A549 (cell line): ENCODE measurements at regions not wholly inside any gene's neighbourhood (a gene's known extent, or its start where the extent isn't known, plus 50 kb on each side); places are given as distances from the start of the nearest gene placed in this dataset.
"Not testable (repeated sequence)": the region's sequence is repeated elsewhere in the genome, so short reads cannot be mapped to it uniquely, and the experiment has no call there.

ENCODE experiments used
- ATAC-seq, 2 experiments: fragments of 200-7000 bp in 1 of 2; fragments of >200 bp in 1 of 2; cut with Nextera tagmentation in 1 of 2; cut with Tn5 transposase in 1 of 2; 3 replicates each; pipeline versions ENCODE4 v1.8.0 to v1.9.1; 2018 to 2020; ENCODE audit warnings: mild to moderate bottlenecking in 1 of 2, moderate library complexity in 1 of 2
- CTCF ChIA-PET: fragments of 300-600 bp; sonication (Branson Sonifier 250); formaldehyde crosslinking; extraction: SDS; loops from one replicate; lab custom pipeline; 2021; ENCODE audit warnings: antibody characterized with exemption, inconsistent platforms; lab: Yijun Ruan, JAX
- POLR2A ChIA-PET: fragments of 350-600 bp; formaldehyde crosslinking; extraction: SDS; loops from one replicate; lab custom pipeline; 2021; ENCODE audit warnings: antibody characterized with exemption, inconsistent platforms; lab: Yijun Ruan, JAX
- DNase-seq, 2 experiments: peaks; one replicate each; pipeline versions ENCODE4 v3.0.0 to v3.0.0-alpha.2; 2011 to 2016; ENCODE audit warnings: low read depth in 1 of 2, low spot score in 1 of 2
- FAIRE-seq: peaks from 2 replicates; lab custom pipeline; 2011; peaks lifted over from hg19 to GRCh38; lab: Jason Lieb, UNC
- H3K27ac ChIP-seq, 2 experiments: fragments of >200 bp; sonication (Bioruptor Twin); formaldehyde crosslinking; 3 replicates each; pipeline ENCODE4 v1.5.1; 2016 to 2017
- H3K4me1 ChIP-seq: fragments of >200 bp; sonication (Bioruptor Twin); formaldehyde crosslinking; 3 replicates; pipeline ENCODE4 v1.6.1; 2016
- H3K4me2 ChIP-seq: fragments of >200 bp; sonication (Bioruptor Twin); formaldehyde crosslinking; 3 replicates; pipeline ENCODE4 v1.6.1; 2016
- H3K4me3 ChIP-seq: fragments of >200 bp; sonication (Bioruptor Twin); formaldehyde crosslinking; 3 replicates; pipeline ENCODE4 v1.5.1; 2016
- H3K9me3 ChIP-seq: fragments of >200 bp; sonication (Bioruptor Twin); formaldehyde crosslinking; 3 replicates; pipeline ENCODE4 v1.6.1; 2016
- CEBPB ChIP-seq, 2 experiments: fragments of >200 bp in 1 of 2; sonication (Bioruptor Twin) in 1 of 2; formaldehyde crosslinking in 1 of 2; IDR thresholded peaks; 2 replicates each; pipeline ENCODE4 v1.6.1; 2012 to 2016
- EHMT2 ChIP-seq: fragments of 200-600 bp; sonication (generic); IDR thresholded peaks from 2 replicates; pipeline ENCODE4 v1.6.1; 2016; ENCODE audit warnings: antibody characterized with exemption, low read depth, mild to moderate bottlenecking, moderate library complexity
- EP300 ChIP-seq, 2 experiments: fragments of >200 bp; sonication (Bioruptor Twin); formaldehyde crosslinking; IDR thresholded peaks; 2 replicates in 1 of 2; 3 replicates in 1 of 2; pipeline ENCODE4 v1.6.1; 2016 to 2017
- ESRRA ChIP-seq: fragments of 150-350 bp; IDR thresholded peaks from 2 replicates; pipeline ENCODE4 v1.6.1; 2014; ENCODE audit warnings: mild to moderate bottlenecking, low read length, borderline replicate concordance
- HDAC2 ChIP-seq: fragments of 200-600 bp; sonication (generic); IDR thresholded peaks from 2 replicates; pipeline ENCODE4 v1.6.1; 2016
- HOXB13 ChIP-seq: fragments of 250-450 bp; sonication (Bioruptor Pico); IDR thresholded peaks from 2 replicates; pipeline ENCODE4 v1.5.0; 2020; ENCODE audit warnings: low read depth, mild to moderate bottlenecking, moderate library complexity
- HOXB5 ChIP-seq: fragments of 250-450 bp; sonication (Bioruptor Pico); IDR thresholded peaks from 2 replicates; pipeline ENCODE4 v1.5.0; 2020; ENCODE audit warnings: mild to moderate bottlenecking, moderate library complexity
- JUN ChIP-seq, 2 experiments: fragments of >200 bp; sonication (Bioruptor Twin); formaldehyde crosslinking; IDR thresholded peaks; 2 replicates in 1 of 2; 3 replicates in 1 of 2; pipeline ENCODE4 v1.6.1; 2016 to 2017
- KDM5A ChIP-seq: fragments of 200-600 bp; sonication (generic); IDR thresholded peaks from 2 replicates; pipeline ENCODE4 v1.6.1; 2016; ENCODE audit warnings: antibody characterized with exemption, mild to moderate bottlenecking
- RNF2 ChIP-seq: fragments of 200-600 bp; sonication (generic); IDR thresholded peaks from 2 replicates; pipeline ENCODE4 v1.6.1; 2016; ENCODE audit warnings: low read depth, mild to moderate bottlenecking, antibody characterized with exemption, moderate library complexity, borderline replicate concordance
- TFCP2L1 ChIP-seq: fragments of 250-450 bp; sonication (Bioruptor Pico); IDR thresholded peaks from 2 replicates; pipeline ENCODE4 v1.5.0; 2021; ENCODE audit warnings: mild to moderate bottlenecking
- ZSCAN20 ChIP-seq: fragments of 250-450 bp; sonication (Bioruptor Pico); IDR thresholded peaks from 2 replicates; pipeline ENCODE4 v1.8.0; 2022; ENCODE audit warnings: mild to moderate bottlenecking, moderate library complexity
- WGBS: methylation state at CpG from one replicate; pipeline ENCODE4 v1.1.6; 2017; ENCODE audit errors: missing lambda C conversion rate; 5-methylcytosine and 5-hydroxymethylcytosine counted together
- TF ChIP-seq, protein P1 (sequence below): fragments of 250-450 bp; sonication (Bioruptor Pico); IDR thresholded peaks from 2 replicates; pipeline ENCODE4 v1.5.0; 2020; ENCODE audit warnings: low read depth, mild to moderate bottlenecking, moderate library complexity
- TF ChIP-seq, protein P2 (sequence below): fragments of 250-450 bp; sonication (Bioruptor Pico); IDR thresholded peaks from 2 replicates; pipeline ENCODE4 v1.5.0; 2021; ENCODE audit warnings: mild to moderate bottlenecking, moderate library complexity, borderline replicate concordance
- TF ChIP-seq, protein P3 (sequence below): fragments of >200 bp; sonication (Bioruptor Twin); formaldehyde crosslinking; IDR thresholded peaks from 3 replicates; pipeline ENCODE4 v1.6.1; 2016

DNA sequence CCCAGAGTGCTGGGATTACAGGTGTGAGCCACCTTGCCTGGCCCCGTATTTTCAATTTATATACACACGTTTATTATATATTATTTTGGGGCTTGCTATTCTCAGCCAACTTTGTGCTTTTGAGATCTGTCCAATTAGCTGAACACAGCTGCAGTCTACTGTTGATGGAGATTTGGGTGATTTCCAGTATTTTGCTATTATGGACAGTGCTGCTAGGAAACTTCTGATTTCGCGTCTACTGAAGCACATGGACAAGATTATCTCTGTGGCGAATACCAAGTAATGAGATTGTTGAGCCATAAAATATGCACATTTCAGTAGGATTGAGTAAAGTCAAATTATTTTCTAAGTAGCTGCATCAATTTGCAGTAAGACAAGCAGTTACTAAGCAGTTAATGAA lies 1731.2 kb upstream of the CDH6 start:
- CTCF ChIA-PET = no interaction called here
- Histone ChIP-seq H3K4me3 (no peak overlapping the region), H3K27ac (no peak overlapping the region), H3K9me3 (no peaks in the 10 kb centered on the region; the same call in 2 of the 3 replicates), H3K4me2 (no peak overlapping the region), H3K4me1 (no peaks in the 10 kb centered on the region)
- WGBS = 61% methylated on average over 5 of the region's 5 CpGs
- no peak for FAIRE-seq
- DNase-seq = no peak
- TF ChIP-seq ESRRA = no peak
- no peak for TF ChIP-seq EHMT2
- TF ChIP-seq KDM5A = no peak
- no peak for TF ChIP-seq JUN (IDR thresholded peaks at IDR 0.05)
- no peak for TF ChIP-seq HOXB5
- no peak for TF ChIP-seq EP300 (IDR thresholded peaks at IDR 0.05)
- TF ChIP-seq TFCP2L1 (CRISPR knock-in tag) = no peak
- no peak for TF ChIP-seq CEBPB (IDR thresholded peaks at IDR 0.05)
- TF ChIP-seq HOXB13 = no peak
- TF ChIP-seq ZSCAN20 (CRISPR knock-in tag) = no peak
- TF ChIP-seq, protein P1, sequence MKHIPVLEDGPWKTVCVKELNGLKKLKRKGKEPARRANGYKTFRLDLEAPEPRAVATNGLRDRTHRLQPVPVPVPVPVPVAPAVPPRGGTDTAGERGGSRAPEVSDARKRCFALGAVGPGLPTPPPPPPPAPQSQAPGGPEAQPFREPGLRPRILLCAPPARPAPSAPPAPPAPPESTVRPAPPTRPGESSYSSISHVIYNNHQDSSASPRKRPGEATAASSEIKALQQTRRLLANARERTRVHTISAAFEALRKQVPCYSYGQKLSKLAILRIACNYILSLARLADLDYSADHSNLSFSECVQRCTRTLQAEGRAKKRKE (CRISPR knock-in tag) = no peak
- TF ChIP-seq, protein P2, sequence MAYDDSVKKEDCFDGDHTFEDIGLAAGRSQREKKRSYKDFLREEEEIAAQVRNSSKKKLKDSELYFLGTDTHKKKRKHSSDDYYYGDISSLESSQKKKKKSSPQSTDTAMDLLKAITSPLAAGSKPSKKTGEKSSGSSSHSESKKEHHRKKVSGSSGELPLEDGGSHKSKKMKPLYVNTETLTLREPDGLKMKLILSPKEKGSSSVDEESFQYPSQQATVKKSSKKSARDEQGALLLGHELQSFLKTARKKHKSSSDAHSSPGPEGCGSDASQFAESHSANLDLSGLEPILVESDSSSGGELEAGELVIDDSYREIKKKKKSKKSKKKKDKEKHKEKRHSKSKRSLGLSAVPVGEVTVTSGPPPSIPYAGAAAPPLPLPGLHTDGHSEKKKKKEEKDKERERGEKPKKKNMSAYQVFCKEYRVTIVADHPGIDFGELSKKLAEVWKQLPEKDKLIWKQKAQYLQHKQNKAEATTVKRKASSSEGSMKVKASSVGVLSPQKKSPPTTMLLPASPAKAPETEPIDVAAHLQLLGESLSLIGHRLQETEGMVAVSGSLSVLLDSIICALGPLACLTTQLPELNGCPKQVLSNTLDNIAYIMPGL (CRISPR knock-in tag) = no peak
- TF ChIP-seq, protein P3, sequence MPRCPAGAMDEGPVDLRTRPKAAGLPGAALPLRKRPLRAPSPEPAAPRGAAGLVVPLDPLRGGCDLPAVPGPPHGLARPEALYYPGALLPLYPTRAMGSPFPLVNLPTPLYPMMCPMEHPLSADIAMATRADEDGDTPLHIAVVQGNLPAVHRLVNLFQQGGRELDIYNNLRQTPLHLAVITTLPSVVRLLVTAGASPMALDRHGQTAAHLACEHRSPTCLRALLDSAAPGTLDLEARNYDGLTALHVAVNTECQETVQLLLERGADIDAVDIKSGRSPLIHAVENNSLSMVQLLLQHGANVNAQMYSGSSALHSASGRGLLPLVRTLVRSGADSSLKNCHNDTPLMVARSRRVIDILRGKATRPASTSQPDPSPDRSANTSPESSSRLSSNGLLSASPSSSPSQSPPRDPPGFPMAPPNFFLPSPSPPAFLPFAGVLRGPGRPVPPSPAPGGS = no peak
- no peak for TF ChIP-seq HDAC2
- POLR2A ChIA-PET = no interaction called here
- ATAC-seq = no peak

DNA sequence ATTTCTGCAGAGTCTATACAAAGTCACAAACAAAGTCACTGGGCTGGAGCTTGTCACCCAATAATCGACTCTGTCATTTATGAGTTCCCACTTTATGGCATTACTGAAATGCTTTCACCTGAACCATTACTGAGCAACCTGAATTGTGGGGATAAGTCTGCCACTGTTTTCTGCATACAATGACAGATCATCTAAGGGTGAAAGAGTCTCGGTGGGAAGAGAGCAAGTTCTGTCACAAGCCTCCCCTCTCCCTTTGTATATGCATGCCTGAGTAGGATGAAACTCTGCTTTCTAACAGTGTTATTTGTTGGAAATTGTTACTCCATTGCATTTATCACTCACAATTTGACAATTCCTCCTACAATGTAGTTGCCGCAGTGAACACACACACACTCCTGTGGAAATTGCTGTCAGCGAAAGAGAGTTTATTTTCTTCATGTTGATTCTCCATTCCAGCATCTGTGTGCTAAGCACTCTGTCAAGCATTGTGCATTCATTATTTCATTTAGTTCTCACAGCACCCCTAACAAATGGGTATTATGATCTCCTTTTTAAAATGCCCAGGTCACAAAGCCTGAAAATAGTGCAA lies 1732.4 kb upstream of the CDH6 start:
- Histone ChIP-seq H3K27ac (no peak overlapping the region), H3K4me3 (no peak overlapping the region), H3K4me2 (no peak overlapping the region), H3K9me3 (no peaks in the 10 kb centered on the region; the same call in 2 of the 3 replicates), H3K4me1 (no peaks in the 10 kb centered on the region)
- DNase-seq (no peak), ATAC-seq (no peak), FAIRE-seq (no peak)
- CTCF ChIA-PET = no interaction called here
- POLR2A ChIA-PET = no interaction called here
- TF ChIP-seq, protein P2 (CRISPR knock-in tag) = no peak
- TF ChIP-seq RNF2 (no peak), HDAC2 (no peak)
- 52% methylated on average over 4 of the region's 4 CpGs for WGBS

DNA sequence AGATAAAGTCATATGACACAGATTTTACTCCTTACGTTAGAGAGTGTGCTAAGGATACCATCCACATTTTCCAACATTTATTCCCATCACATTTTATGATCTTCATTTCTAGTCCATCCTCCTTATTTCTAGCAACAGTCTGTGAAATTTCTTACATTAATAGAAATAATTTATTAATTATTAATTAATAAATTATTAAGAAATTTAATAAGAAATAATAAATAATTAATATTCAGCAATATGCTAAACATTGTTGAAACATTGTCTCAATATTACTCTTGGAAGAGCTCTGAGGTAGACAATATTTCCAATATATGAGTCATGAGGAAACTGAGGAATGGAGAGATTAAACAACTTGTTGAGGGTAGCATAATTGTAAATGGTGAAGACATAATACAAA lies 1742.5 kb upstream of the CDH6 start:
- H3K4me1 ChIP-seq, CTCF ChIA-PET, H3K4me2 ChIP-seq, FAIRE-seq, ATAC-seq, H3K9me3 ChIP-seq, H3K27ac ChIP-seq, H3K4me3 ChIP-seq, DNase-seq, POLR2A ChIA-PET: not testable (repeated sequence)
- WGBS = 85% methylated on average over 1 of the region's 1 CpG
